Activated T-cell treated with anti-CD3 and anti-CD28 coated beads, Interleukin-2, amount 50 U/mL, for 1 hour (primary cell): ENCODE measurements at regions not wholly inside any gene's neighbourhood (a gene's known extent, or its start where the extent isn't known, plus 50 kb on each side); places are given as distances from the start of the nearest gene placed in this dataset.

Source experiments
- DNase-seq: peaks from one replicate; pipeline ENCODE4 v3.0.0-alpha.2; 2020

GRCh38 chr13:59609421-59609820, 554.3 kb downstream of the DIAPH3 start:
- no peak for DNase-seq
